Neuronal stem cell (in vitro differentiated cells): ENCODE measurements at regions not wholly inside any gene's neighbourhood (a gene's known extent, or its start where the extent isn't known, plus 50 kb on each side); places are given as distances from the start of the nearest gene placed in this dataset.

Experiments used
- DNase-seq: peaks from one replicate; pipeline ENCODE4 v3.0.0-alpha.2; 2013; ENCODE audit warnings: low spot score
- H2AFZ ChIP-seq: one replicate; pipeline ENCODE4 v1.6.1; 2013; ENCODE audit warnings: mild to moderate bottlenecking, low read length, inconsistent platforms
- H2AK5ac ChIP-seq: 2 replicates; pipeline ENCODE4 v1.6.1; 2013; ENCODE audit warnings: low read depth, mild to moderate bottlenecking, inconsistent platforms, low read length, moderate library complexity, mixed read lengths
- H2BK120ac ChIP-seq: 2 replicates; pipeline ENCODE4 v1.6.1; 2013; ENCODE audit warnings: low read depth, mild to moderate bottlenecking, inconsistent platforms, low read length, moderate library complexity, mixed read lengths
- H2BK12ac ChIP-seq: one replicate; pipeline ENCODE4 v1.6.1; 2013; ENCODE audit warnings: low read length, inconsistent platforms
- H2BK15ac ChIP-seq: 2 replicates; pipeline ENCODE4 v1.6.1; 2013; ENCODE audit warnings: mild to moderate bottlenecking, low read length, inconsistent platforms, mixed read lengths
- H2BK5ac ChIP-seq: one replicate; pipeline ENCODE4 v1.6.1; 2013; ENCODE audit warnings: inconsistent platforms, mild to moderate bottlenecking, low read length, moderate library complexity
- H3K14ac ChIP-seq: one replicate; pipeline ENCODE4 v1.6.1; 2013; ENCODE audit warnings: low read length, inconsistent platforms
- H3K18ac ChIP-seq: 2 replicates; pipeline ENCODE4 v1.6.1; 2013; ENCODE audit warnings: low read length, inconsistent platforms
- H3K23ac ChIP-seq: 2 replicates; pipeline ENCODE4 v1.6.1; 2013; ENCODE audit warnings: low read depth, mild to moderate bottlenecking, mixed read lengths, low read length, inconsistent platforms; ENCODE audit not compliant: poor library complexity
- H3K27ac ChIP-seq: replicated peaks from 3 replicates; pipeline ENCODE4 v1.5.1; 2013; ENCODE audit warnings: low read length, inconsistent platforms
- H3K27me3 ChIP-seq, 3 experiments: 2 replicates each; pipeline ENCODE4 v1.6.1; 2013; ENCODE audit warnings: low read length in 3 of 3, mild to moderate bottlenecking in 2 of 3, inconsistent platforms in 1 of 3, low read depth in 1 of 3, mixed read lengths in 1 of 3, moderate library complexity in 1 of 3; ENCODE audit not compliant: control insufficient read depth in 3 of 3, insufficient read depth in 3 of 3
- H3K36me3 ChIP-seq, 2 donors: replicated peaks in 1 of 2; 2 replicates each; pipeline ENCODE4 v1.6.1; 2013; ENCODE audit warnings: low read length in 2 of 2; ENCODE audit not compliant: control insufficient read depth in 2 of 2, insufficient read depth in 2 of 2
- H3K4ac ChIP-seq: 2 replicates; pipeline ENCODE4 v1.6.1; 2013; ENCODE audit warnings: inconsistent platforms, mild to moderate bottlenecking, low read length, moderate library complexity
- H3K4me1 ChIP-seq, 2 donors: 1 replicate in 1 of 2; 2 replicates in 1 of 2; pipeline ENCODE4 v1.6.1; 2013; ENCODE audit warnings: low read length in 2 of 2, low read depth in 1 of 2; ENCODE audit not compliant: control insufficient read depth in 2 of 2, insufficient read depth in 1 of 2
- H3K4me2 ChIP-seq: one replicate; pipeline ENCODE4 v1.6.1; 2013; ENCODE audit warnings: mild to moderate bottlenecking, low read length, inconsistent platforms; ENCODE audit not compliant: insufficient read depth, poor library complexity, severe bottlenecking
- H3K4me3 ChIP-seq, 2 donors: 2 replicates each; pipeline ENCODE4 v1.5.1; 2013; ENCODE audit warnings: low read length in 2 of 2, mild to moderate bottlenecking in 2 of 2, inconsistent platforms in 1 of 2, moderate library complexity in 1 of 2
- H3K79me1 ChIP-seq: one replicate; pipeline ENCODE4 v1.6.1; 2013; ENCODE audit warnings: low read depth, mild to moderate bottlenecking, inconsistent platforms, low read length, moderate library complexity
- H3K9ac ChIP-seq: one replicate; pipeline ENCODE4 v1.6.1; 2013; ENCODE audit warnings: mild to moderate bottlenecking, low read depth, low read length, inconsistent platforms; ENCODE audit not compliant: poor library complexity
- H3K9me3 ChIP-seq, 2 donors: replicated peaks in 1 of 2; 2 replicates each; pipeline versions ENCODE3 to v1.6.1; 2013; ENCODE audit warnings: low read length in 2 of 2, mild to moderate bottlenecking in 2 of 2, inconsistent platforms in 1 of 2, low read depth in 1 of 2, mixed read lengths in 1 of 2, moderate library complexity in 1 of 2; ENCODE audit not compliant: control insufficient read depth in 2 of 2, insufficient read depth in 1 of 2
- H4K8ac ChIP-seq: one replicate; pipeline ENCODE4 v1.6.1; 2013; ENCODE audit warnings: low read depth, mild to moderate bottlenecking, inconsistent platforms, low read length, moderate library complexity
- H4K91ac ChIP-seq: one replicate; pipeline ENCODE4 v1.6.1; 2013; ENCODE audit warnings: low read length, low read depth, mild to moderate bottlenecking, inconsistent platforms; ENCODE audit not compliant: poor library complexity
- WGBS, 2 donors: extraction: QIAGEN DNeasy Blood & Tissue Kit; methylation state at CpG; one replicate each; pipeline ENCODE4 v1.1.7; 2013; ENCODE audit warnings: missing lambda C conversion rate in 2 of 2, mixed read lengths in 1 of 2; ENCODE audit not compliant: insufficient read length in 2 of 2, insufficient replicate concordance in 1 of 2; ENCODE audit errors: extremely low coverage in 2 of 2; 5-methylcytosine and 5-hydroxymethylcytosine counted together

DNA sequence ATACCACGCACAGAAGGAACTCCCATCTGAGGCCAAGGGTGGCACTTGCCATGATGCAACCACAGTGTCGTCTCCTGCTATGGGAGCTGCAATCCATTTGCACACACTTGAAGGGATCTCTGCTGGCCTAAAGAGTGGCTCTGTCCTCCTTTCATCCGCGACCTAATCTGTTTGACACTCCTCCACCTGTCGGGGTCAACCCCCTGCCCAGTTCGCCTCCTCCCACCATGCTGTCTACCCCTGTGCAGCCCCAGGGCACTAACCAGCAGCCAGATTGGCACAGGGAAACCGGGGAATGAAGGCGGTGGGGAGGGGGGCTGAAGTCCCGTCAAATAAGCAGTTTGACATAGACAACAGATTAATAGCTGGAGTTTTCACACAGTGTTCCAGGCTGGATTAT, 58.1 kb upstream of the FOXQ1 start:
- Histone ChIP-seq H3K4me3 (no peak overlapping the region), H3K23ac (no peak overlapping the region), H2AFZ (no peak overlapping the region), H3K18ac (no peak overlapping the region), H4K91ac (no peak overlapping the region), H3K4ac (no peak overlapping the region), H3K27ac (no peak overlapping the region), H3K9me3 (no peaks in the 10 kb centered on the region), H3K4me1 (no peaks in the 10 kb centered on the region), H2AK5ac (no peak overlapping the region), H3K9ac (no peak overlapping the region), H2BK15ac (no peak overlapping the region), H2BK5ac (no peak overlapping the region), H3K14ac (no peak overlapping the region), H3K27me3 (peaks cover 0 to 1% (median 0%) of the 10 kb centered on the region in 3 experiments), H3K36me3 (no peaks in the 10 kb centered on the region), H3K79me1 (no peaks in the 10 kb centered on the region), H2BK120ac (no peak overlapping the region), H4K8ac (no peak overlapping the region), H2BK12ac (no peak overlapping the region), H3K4me2 (no peak overlapping the region)
- WGBS, 2 donors: no CpG with 5 or more reads among the region's 9 CpGs
- no peak for DNase-seq

DNA sequence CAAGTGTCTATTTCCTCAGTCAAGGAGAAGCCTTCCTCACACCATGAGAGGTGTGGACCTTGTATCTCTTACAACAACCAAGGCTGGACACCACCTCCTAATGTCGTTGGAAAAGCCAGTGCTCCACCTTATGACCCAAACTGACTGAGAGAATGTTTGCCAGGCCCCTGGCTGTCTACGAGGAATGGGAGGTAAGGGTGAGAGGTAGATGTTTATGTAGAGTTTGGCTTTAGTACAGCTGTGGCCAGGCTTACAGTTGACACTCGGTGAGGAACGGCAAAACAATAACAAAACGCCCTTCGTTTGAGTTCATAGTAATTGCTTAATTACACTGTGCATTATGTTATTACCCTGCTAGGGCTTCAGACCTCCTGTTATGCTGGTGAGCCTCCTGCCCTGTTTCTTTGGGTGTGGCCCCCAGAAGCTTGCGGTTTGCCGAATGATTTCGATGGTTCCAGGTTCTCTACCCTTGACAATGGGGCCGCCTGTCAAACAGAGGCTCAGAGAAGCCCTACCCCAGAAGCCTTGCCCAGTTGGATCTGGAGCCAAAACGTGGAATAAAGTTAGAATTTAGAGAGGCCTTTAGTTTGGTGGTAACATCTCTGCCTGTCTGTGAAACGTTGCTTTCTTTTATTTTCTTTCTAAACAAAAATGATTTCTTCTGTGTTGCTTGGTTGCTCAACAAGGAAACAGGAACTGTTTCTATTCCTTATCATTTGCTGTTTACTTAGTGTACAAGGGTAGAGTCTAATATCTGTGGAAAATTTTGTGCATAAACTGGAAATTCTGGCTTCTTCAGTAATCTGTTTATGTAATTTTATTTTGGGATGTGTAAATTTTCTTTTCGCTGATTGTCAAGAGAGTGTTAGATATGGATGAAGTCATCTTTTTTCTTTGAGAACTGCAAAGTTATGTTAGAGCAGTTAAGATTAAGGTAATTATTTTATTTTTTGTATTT, 60.4 kb upstream of the FOXQ1 start:
- H2AFZ ChIP-seq: no peak overlapping the region
- H3K14ac ChIP-seq: no peak overlapping the region
- no peak overlapping the region for H4K91ac ChIP-seq
- no peaks in the 10 kb centered on the region for H3K36me3 ChIP-seq
- H4K8ac ChIP-seq: no peak overlapping the region
- H2BK120ac ChIP-seq: no peak overlapping the region
- H3K23ac ChIP-seq: no peak overlapping the region
- no peak for DNase-seq
- no peak overlapping the region for H3K4me3 ChIP-seq
- no peaks in the 10 kb centered on the region for H3K79me1 ChIP-seq
- no peak overlapping the region for H2BK12ac ChIP-seq
- no peak overlapping the region for H2AK5ac ChIP-seq
- H3K4me2 ChIP-seq: no peak overlapping the region
- H3K4me1 ChIP-seq: no peaks in the 10 kb centered on the region
- no peak overlapping the region for H2BK15ac ChIP-seq
- H3K4ac ChIP-seq: no peak overlapping the region
- H3K18ac ChIP-seq: no peak overlapping the region
- no peak overlapping the region for H3K9ac ChIP-seq
- no peak overlapping the region for H2BK5ac ChIP-seq
- H3K27ac ChIP-seq: no peak overlapping the region
- no peaks in the 10 kb centered on the region for H3K9me3 ChIP-seq
- H3K27me3 ChIP-seq: peaks cover 0 to 1% (median 0%) of the 10 kb centered on the region in 3 experiments
- no CpG with 5 or more reads among the region's 13 CpGs for WGBS, 2 donors

DNA sequence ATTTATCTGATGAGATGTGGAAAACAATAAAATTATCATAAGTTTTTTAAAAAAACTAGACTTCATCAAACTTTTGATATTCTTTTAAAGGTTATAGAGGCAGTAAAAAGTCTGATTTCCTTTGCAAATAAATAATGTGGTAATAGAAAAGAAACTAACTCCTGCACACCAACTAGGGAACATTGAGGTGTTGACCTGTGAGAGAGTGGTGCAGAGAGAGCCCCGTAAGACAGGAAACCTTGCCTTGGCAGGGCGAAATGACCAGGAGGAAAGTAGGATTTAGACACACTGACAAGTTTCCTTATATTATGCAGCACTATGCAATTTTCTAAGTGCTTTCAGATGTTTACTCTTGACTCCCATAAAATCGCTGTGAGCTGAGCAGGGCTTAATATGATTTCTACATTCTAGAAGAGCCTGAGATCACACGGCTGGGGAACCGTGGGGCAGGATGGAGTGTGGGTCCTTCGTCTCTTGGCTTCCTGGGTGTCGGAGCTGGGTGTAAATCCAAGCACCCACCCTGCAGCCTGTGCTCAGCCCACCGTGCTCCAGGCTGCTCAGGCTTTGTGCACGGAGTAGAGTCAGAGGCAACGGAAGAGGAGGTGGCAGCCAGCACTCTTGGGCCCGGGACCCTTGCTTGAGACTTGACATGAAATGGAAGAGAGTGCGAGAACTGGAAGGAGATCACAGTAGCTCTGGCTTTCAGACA, 61.3 kb upstream of the FOXQ1 start:
- Histone ChIP-seq H3K4me2 (no peak overlapping the region), H3K79me1 (no peaks in the 10 kb centered on the region), H3K4ac (no peak overlapping the region), H3K27ac (no peak overlapping the region), H4K91ac (no peak overlapping the region), H3K36me3 (no peaks in the 10 kb centered on the region), H3K4me3 (no peak overlapping the region), H3K27me3 (peaks cover 0 to 1% (median 0%) of the 10 kb centered on the region in 3 experiments), H2AK5ac (no peak overlapping the region), H2BK12ac (no peak overlapping the region), H3K14ac (no peak overlapping the region), H3K23ac (no peak overlapping the region), H4K8ac (no peak overlapping the region), H2BK5ac (no peak overlapping the region), H2BK15ac (no peak overlapping the region), H3K18ac (no peak overlapping the region), H2BK120ac (no peak overlapping the region), H3K4me1 (no peaks in the 10 kb centered on the region), H3K9me3 (no peaks in the 10 kb centered on the region), H2AFZ (no peak overlapping the region), H3K9ac (no peak overlapping the region)
- no peak for DNase-seq
- WGBS, 2 donors: no CpG with 5 or more reads among the region's 12 CpGs

DNA sequence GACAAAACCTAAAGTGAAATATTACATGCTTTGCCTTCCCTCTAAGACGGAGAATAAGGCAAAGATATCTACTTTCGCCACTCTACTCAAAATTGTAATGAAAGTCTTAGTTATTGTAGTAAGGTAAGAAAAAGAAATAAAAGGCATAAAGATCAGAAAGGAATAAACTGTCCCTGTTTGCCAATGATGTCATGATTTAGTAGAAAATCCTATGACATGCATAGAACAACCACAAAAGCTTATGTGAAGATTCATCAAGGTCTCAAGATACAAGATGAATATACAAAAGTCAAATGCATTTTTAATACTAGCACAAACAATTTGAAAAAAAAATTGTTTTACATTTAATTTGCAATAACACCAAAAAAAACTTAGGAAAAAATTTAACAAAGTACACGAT, 64.0 kb upstream of the FOXQ1 start:
- Histone ChIP-seq H2BK15ac (no peak overlapping the region), H2BK5ac (no peak overlapping the region), H3K27ac (no peak overlapping the region), H4K91ac (no peak overlapping the region), H2BK12ac (no peak overlapping the region), H2BK120ac (no peak overlapping the region), H3K4me1 (no peaks in the 10 kb centered on the region), H3K27me3 (peaks cover 0 to 1% (median 0%) of the 10 kb centered on the region in 3 experiments), H3K9me3 (no peaks in the 10 kb centered on the region), H3K9ac (no peak overlapping the region), H4K8ac (no peak overlapping the region), H3K14ac (no peak overlapping the region), H3K18ac (no peak overlapping the region), H3K23ac (no peak overlapping the region), H2AFZ (no peak overlapping the region), H3K79me1 (no peaks in the 10 kb centered on the region), H3K4me2 (no peak overlapping the region), H2AK5ac (no peak overlapping the region), H3K36me3 (no peaks in the 10 kb centered on the region), H3K4me3 (no peak overlapping the region), H3K4ac (no peak overlapping the region)
- DNase-seq: no peak
- no CpG with 5 or more reads among the region's 3 CpGs for WGBS, 2 donors
